ENCODE measurements at regions not wholly inside any gene's neighbourhood (a gene's known extent, or its start where the extent isn't known, plus 50 kb on each side); places are given as distances from the start of the nearest gene placed in this dataset.

DNA sequence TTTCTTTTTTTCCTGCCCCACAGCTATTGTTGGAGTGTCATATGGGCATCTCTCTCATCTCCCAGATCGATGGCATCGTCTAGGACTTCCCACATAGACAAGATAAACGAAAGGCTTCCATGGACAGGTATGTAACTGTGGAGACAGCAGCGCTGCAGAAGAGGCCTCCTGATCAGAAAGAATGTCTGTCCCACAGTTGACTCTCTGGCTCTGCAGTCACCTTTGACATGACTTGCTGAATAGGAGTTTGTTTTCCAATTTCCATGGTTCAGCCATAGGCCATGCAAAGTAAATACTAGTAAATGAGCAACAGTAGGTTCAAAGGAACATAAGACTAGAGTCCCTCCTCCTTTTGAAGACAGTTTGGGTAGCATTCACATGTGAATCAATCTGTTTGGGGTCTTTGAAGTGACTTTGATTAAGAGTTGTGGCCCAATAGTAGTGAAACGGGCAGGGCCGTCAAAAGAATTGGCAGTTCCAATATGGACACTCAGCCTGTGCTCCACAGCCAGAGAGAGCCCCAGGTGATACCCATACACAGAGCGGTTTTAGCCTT is 134.7 kb upstream of the IFNGR1 start:
- no peak overlapping the region for H3K4me3 ChIP-seq
- no peak for DNase-seq
- no peaks in the 10 kb centered on the region for H3K9me3 ChIP-seq
- TF ChIP-seq POLR2A (IDR thresholded peaks at IDR 0.05) (no peak), CTCF (IDR thresholded peaks at IDR 0.05) (no peak)
- H3K4me1 ChIP-seq = no peaks in the 10 kb centered on the region
- intact Hi-C loops (cut with DNase I) = no loop called here
- H3K36me3 ChIP-seq = no peaks in the 10 kb centered on the region
- no peaks in the 10 kb centered on the region for H3K27me3 ChIP-seq
- 88 to 97% methylated on average over 7 of the region's 7 CpGs for WGBS, 2 donors
- H3K27ac ChIP-seq = no peak overlapping the region

- no peaks in the 10 kb centered on the region for H3K9me3 ChIP-seq
- H3K36me3 ChIP-seq = no peaks in the 10 kb centered on the region
- no peak overlapping the region for H3K4me3 ChIP-seq
- no peaks in the 10 kb centered on the region for H3K4me1 ChIP-seq
- H3K27ac ChIP-seq = no peak overlapping the region
- TF ChIP-seq POLR2A (IDR thresholded peaks at IDR 0.05) = no peak
- no peak for TF ChIP-seq CTCF (IDR thresholded peaks at IDR 0.05)
- 68 to 77% methylated on average over 2 of the region's 2 CpGs for WGBS, 2 donors
- H3K27me3 ChIP-seq = no peaks in the 10 kb centered on the region
- no peak for DNase-seq
- intact Hi-C loops (cut with DNase I) = no loop called here
Measured at GRCh38 chr6:137353346-137353745, 134.2 kb upstream of the IFNGR1 start.

- no peaks in the 10 kb centered on the region for H3K27me3 ChIP-seq
- H3K4me1 ChIP-seq = no peaks in the 10 kb centered on the region
- intact Hi-C loops (cut with DNase I) = no loop called here
- no peak for TF ChIP-seq POLR2A (IDR thresholded peaks at IDR 0.05)
- TF ChIP-seq CTCF (IDR thresholded peaks at IDR 0.05) = no peak
- no peak overlapping the region for H3K4me3 ChIP-seq
- no peak overlapping the region for H3K27ac ChIP-seq
- no peaks in the 10 kb centered on the region for H3K36me3 ChIP-seq
- DNase-seq = no peak
- no peaks in the 10 kb centered on the region for H3K9me3 ChIP-seq
- WGBS, 2 donors = 72 to 77% methylated on average over 6 of the region's 6 CpGs
Measured at GRCh38 chr6:137352859-137353258, 133.7 kb upstream of the IFNGR1 start.

DNA sequence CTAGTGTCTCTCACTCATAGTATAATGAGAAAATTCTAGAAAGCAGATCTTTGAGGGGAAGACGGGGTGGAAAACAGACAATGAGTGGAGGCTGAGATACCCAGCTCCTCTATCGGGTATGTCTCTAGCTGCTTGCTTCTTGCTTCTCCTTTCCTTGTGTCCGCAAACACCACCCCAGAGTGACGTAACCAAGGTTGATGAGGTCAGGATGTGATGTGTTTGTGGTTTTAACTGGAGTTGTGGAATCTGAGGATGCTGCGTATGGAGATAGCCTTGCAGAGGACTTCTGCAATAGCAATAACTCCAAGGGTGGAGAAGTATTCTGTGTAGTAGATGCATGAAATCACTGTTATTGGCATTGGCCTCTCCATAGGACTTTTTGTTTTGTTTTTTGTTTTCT is 132.7 kb upstream of the IFNGR1 start:
- no peaks in the 10 kb centered on the region for H3K36me3 ChIP-seq
- TF ChIP-seq POLR2A (IDR thresholded peaks at IDR 0.05) (no peak), CTCF (IDR thresholded peaks at IDR 0.05) (no peak)
- no peaks in the 10 kb centered on the region for H3K27me3 ChIP-seq
- intact Hi-C loops (cut with DNase I) = no loop called here
- no peak overlapping the region for H3K4me3 ChIP-seq
- H3K27ac ChIP-seq = no peak overlapping the region
- H3K4me1 ChIP-seq = no peaks in the 10 kb centered on the region
- WGBS, 2 donors = 87 to 89% methylated on average over 5 of the region's 5 CpGs
- no peaks in the 10 kb centered on the region for H3K9me3 ChIP-seq
- no peak for DNase-seq

GRCh38 chr6:137350857-137351256 is 131.7 kb upstream of the IFNGR1 start:
- WGBS, 2 donors = 66 to 86% methylated on average over 2 of the region's 2 CpGs
- no peaks in the 10 kb centered on the region for H3K27me3 ChIP-seq
- intact Hi-C loops (cut with DNase I) = no loop called here
- H3K9me3 ChIP-seq = no peaks in the 10 kb centered on the region
- H3K27ac ChIP-seq = no peak overlapping the region
- no peak for TF ChIP-seq CTCF (IDR thresholded peaks at IDR 0.05)
- TF ChIP-seq POLR2A (IDR thresholded peaks at IDR 0.05) = no peak
- no peak for DNase-seq
- H3K4me1 ChIP-seq = no peaks in the 10 kb centered on the region
- no peak overlapping the region for H3K4me3 ChIP-seq
- no peaks in the 10 kb centered on the region for H3K36me3 ChIP-seq

Data from esophagus squamous epithelium (tissue), 5 donors.